ENCODE measurements at regions not wholly inside any gene's neighbourhood (a gene's known extent, or its start where the extent isn't known, plus 50 kb on each side); places are given as distances from the start of the nearest gene placed in this dataset.
"Not testable (repeated sequence)": the region's sequence is repeated elsewhere in the genome, so short reads cannot be mapped to it uniquely, and the experiment has no call there.

- Histone ChIP-seq H3K79me2 (ENCODE audit: insufficient read depth, low read length) (no peaks in the 10 kb centered on the region), H2AFZ (ENCODE audit: low read length) (no peak overlapping the region), H3K4me2 (ENCODE audit: insufficient read depth, low read length) (no peak overlapping the region), H3K4me1 (ENCODE audit: insufficient read depth, low read length) (peaks cover 35% of the 10 kb centered on the region), H3K27ac (ENCODE audit: low read depth, low read length) (peak overlapping the region; percentile 91), H3K36me3 (ENCODE audit: insufficient read depth, low read length) (no peaks in the 10 kb centered on the region), H3K27me3 (ENCODE audit: insufficient read depth, low read length) (no peaks in the 10 kb centered on the region), H4K20me1 (ENCODE audit: insufficient read depth, low read length) (no peaks in the 10 kb centered on the region), H3K4me3 (ENCODE audit: insufficient read depth, low read length) (no peak overlapping the region), H3K9me3 (ENCODE audit: low read depth, low read length) (peaks cover 3% of the 10 kb centered on the region)
- no peak for TF ChIP-seq CTCF (IDR thresholded peaks at IDR 0.05; ENCODE audit: extremely low read depth, low read depth, low read length)
- no peak for DNase-seq (ENCODE audit: insufficient read length, low spot score, missing footprints)
Measured at GRCh38 chrX:45622538-45622937, 421.9 kb upstream of the DIPK2B start.

- no peaks in the 10 kb centered on the region for H3K27me3 ChIP-seq (ENCODE audit: insufficient read depth, low read length)
- no peaks in the 10 kb centered on the region for H4K20me1 ChIP-seq (ENCODE audit: insufficient read depth, low read length)
- no peaks in the 10 kb centered on the region for H3K79me2 ChIP-seq (ENCODE audit: insufficient read depth, low read length)
- no peak overlapping the region for H2AFZ ChIP-seq (ENCODE audit: low read length)
- H3K27ac ChIP-seq (ENCODE audit: low read depth, low read length), result peak overlapping the region; percentile 91
- H3K36me3 ChIP-seq (ENCODE audit: insufficient read depth, low read length), result no peaks in the 10 kb centered on the region
- TF ChIP-seq CTCF (IDR thresholded peaks at IDR 0.05; ENCODE audit: extremely low read depth, low read depth, low read length), result no peak
- no peak for DNase-seq (ENCODE audit: insufficient read length, low spot score, missing footprints)
- peak overlapping the region; percentile 26 for H3K4me2 ChIP-seq (ENCODE audit: insufficient read depth, low read length)
- H3K4me1 ChIP-seq (ENCODE audit: insufficient read depth, low read length), result peaks cover 35% of the 10 kb centered on the region
- H3K4me3 ChIP-seq (ENCODE audit: insufficient read depth, low read length), result no peak overlapping the region
- peaks cover 3% of the 10 kb centered on the region for H3K9me3 ChIP-seq (ENCODE audit: low read depth, low read length)
Measured at GRCh38 chrX:45622042-45622423, 421.4 kb upstream of the DIPK2B start.

GRCh38 chrX:45621376-45622041 lies 420.8 kb upstream of the DIPK2B start:
- no peaks in the 10 kb centered on the region for H3K36me3 ChIP-seq (ENCODE audit: insufficient read depth, low read length)

GRCh38 chrX:45619290-45619689 lies 418.6 kb upstream of the DIPK2B start:
- Histone ChIP-seq H3K4me1 (ENCODE audit: insufficient read depth, low read length) (peaks cover 34% of the 10 kb centered on the region), H3K27me3 (ENCODE audit: insufficient read depth, low read length) (no peaks in the 10 kb centered on the region), H3K9me3 (ENCODE audit: low read depth, low read length) (peaks cover 3% of the 10 kb centered on the region), H3K36me3 (ENCODE audit: insufficient read depth, low read length) (no peaks in the 10 kb centered on the region), H3K27ac (ENCODE audit: low read depth, low read length) (no peak overlapping the region), H3K4me3 (ENCODE audit: insufficient read depth, low read length) (no peak overlapping the region), H3K4me2 (ENCODE audit: insufficient read depth, low read length) (no peak overlapping the region), H4K20me1 (ENCODE audit: insufficient read depth, low read length) (no peaks in the 10 kb centered on the region), H2AFZ (ENCODE audit: low read length) (no peak overlapping the region), H3K79me2 (ENCODE audit: insufficient read depth, low read length) (no peaks in the 10 kb centered on the region)
- TF ChIP-seq CTCF (IDR thresholded peaks at IDR 0.05; ENCODE audit: extremely low read depth, low read depth, low read length), result no peak
- no peak for DNase-seq (ENCODE audit: insufficient read length, low spot score, missing footprints)

More at GRCh38 chrX:45621376-45622041, 420.8 kb upstream of the DIPK2B start:
- peak; percentile 83 for DNase-seq (ENCODE audit: insufficient read length, low spot score, missing footprints)
- H2AFZ ChIP-seq (ENCODE audit: low read length), result no peak overlapping the region
- no peak for TF ChIP-seq CTCF (IDR thresholded peaks at IDR 0.05; ENCODE audit: extremely low read depth, low read depth, low read length)
- H3K4me2 ChIP-seq (ENCODE audit: insufficient read depth, low read length), result peak overlapping the region; percentile 26
- H4K20me1 ChIP-seq (ENCODE audit: insufficient read depth, low read length), result no peaks in the 10 kb centered on the region
- no peak overlapping the region for H3K4me3 ChIP-seq (ENCODE audit: insufficient read depth, low read length)
- H3K4me1 ChIP-seq (ENCODE audit: insufficient read depth, low read length), result peaks cover 35% of the 10 kb centered on the region
- H3K27me3 ChIP-seq (ENCODE audit: insufficient read depth, low read length), result no peaks in the 10 kb centered on the region
- H3K27ac ChIP-seq (ENCODE audit: low read depth, low read length), result peak overlapping the region; percentile 91
- H3K79me2 ChIP-seq (ENCODE audit: insufficient read depth, low read length), result no peaks in the 10 kb centered on the region
- H3K9me3 ChIP-seq (ENCODE audit: low read depth, low read length), result peaks cover 3% of the 10 kb centered on the region

GRCh38 chrX:45615591-45615990 lies 414.9 kb upstream of the DIPK2B start:
- not testable (repeated sequence) for H3K9me3 ChIP-seq (ENCODE audit: low read depth, low read length); H2AFZ ChIP-seq (ENCODE audit: low read length); DNase-seq (ENCODE audit: insufficient read length, low spot score, missing footprints); H3K4me3 ChIP-seq (ENCODE audit: insufficient read depth, low read length); H3K4me1 ChIP-seq (ENCODE audit: insufficient read depth, low read length); H3K4me2 ChIP-seq (ENCODE audit: insufficient read depth, low read length); H3K27ac ChIP-seq (ENCODE audit: low read depth, low read length); H4K20me1 ChIP-seq (ENCODE audit: insufficient read depth, low read length); H3K27me3 ChIP-seq (ENCODE audit: insufficient read depth, low read length); H3K36me3 ChIP-seq (ENCODE audit: insufficient read depth, low read length); H3K79me2 ChIP-seq (ENCODE audit: insufficient read depth, low read length)
